ENCODE measurements at regions not wholly inside any gene's neighbourhood (a gene's known extent, or its start where the extent isn't known, plus 50 kb on each side); places are given as distances from the start of the nearest gene placed in this dataset.

DNA sequence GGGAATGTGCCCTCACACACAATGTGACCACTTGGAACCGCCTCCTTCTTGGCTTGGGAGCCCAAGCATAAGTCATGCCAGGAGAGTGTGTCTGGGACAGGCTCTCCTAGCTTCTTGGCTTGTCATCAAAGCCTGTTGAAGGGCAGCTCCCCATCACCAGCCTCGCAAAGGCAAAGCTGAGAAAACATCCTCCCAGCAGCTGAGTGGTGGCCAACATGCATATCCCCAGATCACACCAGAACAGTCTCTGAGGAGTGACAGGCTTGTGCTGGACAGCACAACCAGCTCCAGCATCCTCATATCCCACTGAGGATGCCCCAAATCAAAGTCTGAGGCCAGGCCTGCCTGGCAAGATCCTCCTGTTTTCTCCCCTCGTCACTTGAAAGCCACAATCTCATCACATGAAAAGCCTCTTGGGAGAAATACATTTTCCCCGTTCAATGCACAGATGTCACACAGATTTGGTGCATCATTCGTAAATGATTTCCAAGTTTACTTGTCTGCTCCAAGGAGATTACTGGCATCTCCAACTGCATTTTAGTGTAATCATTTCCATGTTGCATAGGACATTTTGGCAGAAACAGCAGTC lies 269.3 kb downstream of the TTC32 start:
- H3K27ac ChIP-seq (ENCODE audit: control insufficient read depth, insufficient read depth) = no peak overlapping the region
- H2AFZ ChIP-seq (ENCODE audit: control insufficient read depth, low read depth, low read length) = no peak overlapping the region
- 19% methylated on average over 5 of the region's 5 CpGs for WGBS (ENCODE audit: insufficient coverage, insufficient replicate concordance, low lambda C conversion rate, missing lambda C conversion rate)
- DNase-seq (ENCODE audit: low read depth, low spot score) (no peak), FAIRE-seq (no peak), ATAC-seq (no peak)
- no peaks in the 10 kb centered on the region for H3K79me2 ChIP-seq (ENCODE audit: control insufficient read depth, insufficient read depth, low read length)
- no peaks in the 10 kb centered on the region for H3K36me3 ChIP-seq (ENCODE audit: control insufficient read depth in 2 of 2, insufficient read depth in 2 of 2, low read length in 1 of 2)
- H3K4me3 ChIP-seq = no peak overlapping the region
- H3K4me1 ChIP-seq (ENCODE audit: control insufficient read depth, insufficient read depth, low read length) = no peaks in the 10 kb centered on the region
- no peak overlapping the region for H3K9ac ChIP-seq (ENCODE audit: control insufficient read depth, insufficient read depth, low read length)
- no TSS peak for BruUV-seq (replicated peaks)
- ChIA-PET CTCF (interaction anchor here (1.5 kb wide), 1 partner anchor 9 kb away, joined by 5 read pairs; no protein-coding TSS in a partner anchor), POLR2A (no interaction called here), RAD21 (ENCODE audit: unreplicated experiment) (no interaction called here), SMC1A (ENCODE audit: uncharacterized antibody, unreplicated experiment) (no interaction called here)
- in situ Hi-C loops (cut with MboI) (no loop called here), intact Hi-C loops (cut with micrococcal nuclease; ENCODE audit: unreplicated experiment) (no loop called here)
- H3K4me2 ChIP-seq (ENCODE audit: control insufficient read depth, insufficient read depth) = no peak overlapping the region
- no peaks in the 10 kb centered on the region for H4K20me1 ChIP-seq (ENCODE audit: control insufficient read depth, insufficient read depth)
- no peaks in the 10 kb centered on the region for H3K9me3 ChIP-seq (replicated peaks; ENCODE audit: control insufficient read depth, insufficient read depth, low read length)
- no peaks in the 10 kb centered on the region; a peak in 1 of 4 replicates for H3K27me3 ChIP-seq (replicated peaks in 1 of 2; ENCODE audit: control insufficient read depth in 2 of 2, insufficient read depth in 2 of 2, low read length in 1 of 2)
- TF ChIP-seq RBBP5 (conservative IDR thresholded peaks at IDR 0.05) (no peak), NBN (IDR thresholded peaks at IDR 0.05) (no peak), NR2C1 (IDR thresholded peaks at IDR 0.05) (no peak), STAT1 (conservative IDR thresholded peaks at IDR 0.05) (no peak), IKZF2 (IDR thresholded peaks at IDR 0.05) (no peak), ZNF24 (IDR thresholded peaks at IDR 0.05) (no peak), IKZF1 (conservative IDR thresholded peaks at IDR 0.05) (no peak), PAX8 (IDR thresholded peaks at IDR 0.05) (no peak), RAD51 (IDR thresholded peaks at IDR 0.05) (no peak), SRF (IDR thresholded peaks at IDR 0.05; ENCODE audit: low read depth in 2 of 2, low read length in 2 of 2) (no peak), ZSCAN29 (IDR thresholded peaks at IDR 0.05) (no peak), PAX5 (IDR thresholded peaks at IDR 0.05; ENCODE audit: borderline replicate concordance, low read depth, low read length) (no peak), BCL11A (IDR thresholded peaks at IDR 0.05; ENCODE audit: low read depth, low read length) (no peak), PML (IDR thresholded peaks at IDR 0.05; ENCODE audit: low read length) (no peak)
- TF ChIP-seq, protein P1, sequence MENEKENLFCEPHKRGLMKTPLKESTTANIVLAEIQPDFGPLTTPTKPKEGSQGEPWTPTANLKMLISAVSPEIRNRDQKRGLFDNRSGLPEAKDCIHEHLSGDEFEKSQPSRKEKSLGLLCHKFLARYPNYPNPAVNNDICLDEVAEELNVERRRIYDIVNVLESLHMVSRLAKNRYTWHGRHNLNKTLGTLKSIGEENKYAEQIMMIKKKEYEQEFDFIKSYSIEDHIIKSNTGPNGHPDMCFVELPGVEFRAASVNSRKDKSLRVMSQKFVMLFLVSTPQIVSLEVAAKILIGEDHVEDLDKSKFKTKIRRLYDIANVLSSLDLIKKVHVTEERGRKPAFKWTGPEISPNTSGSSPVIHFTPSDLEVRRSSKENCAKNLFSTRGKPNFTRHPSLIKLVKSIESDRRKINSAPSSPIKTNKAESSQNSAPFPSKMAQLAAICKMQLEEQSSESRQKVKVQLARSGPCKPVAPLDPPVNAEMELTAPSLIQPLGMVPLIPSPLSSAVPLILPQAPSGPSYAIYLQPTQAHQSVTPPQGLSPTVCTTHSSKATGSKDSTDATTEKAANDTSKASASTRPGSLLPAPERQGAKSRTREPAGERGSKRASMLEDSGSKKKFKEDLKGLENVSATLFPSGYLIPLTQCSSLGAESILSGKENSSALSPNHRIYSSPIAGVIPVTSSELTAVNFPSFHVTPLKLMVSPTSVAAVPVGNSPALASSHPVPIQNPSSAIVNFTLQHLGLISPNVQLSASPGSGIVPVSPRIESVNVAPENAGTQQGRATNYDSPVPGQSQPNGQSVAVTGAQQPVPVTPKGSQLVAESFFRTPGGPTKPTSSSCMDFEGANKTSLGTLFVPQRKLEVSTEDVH (IDR thresholded peaks at IDR 0.05; ENCODE audit: low read depth, partially characterized antibody) = no peak
- TF ChIP-seq, protein P2, sequence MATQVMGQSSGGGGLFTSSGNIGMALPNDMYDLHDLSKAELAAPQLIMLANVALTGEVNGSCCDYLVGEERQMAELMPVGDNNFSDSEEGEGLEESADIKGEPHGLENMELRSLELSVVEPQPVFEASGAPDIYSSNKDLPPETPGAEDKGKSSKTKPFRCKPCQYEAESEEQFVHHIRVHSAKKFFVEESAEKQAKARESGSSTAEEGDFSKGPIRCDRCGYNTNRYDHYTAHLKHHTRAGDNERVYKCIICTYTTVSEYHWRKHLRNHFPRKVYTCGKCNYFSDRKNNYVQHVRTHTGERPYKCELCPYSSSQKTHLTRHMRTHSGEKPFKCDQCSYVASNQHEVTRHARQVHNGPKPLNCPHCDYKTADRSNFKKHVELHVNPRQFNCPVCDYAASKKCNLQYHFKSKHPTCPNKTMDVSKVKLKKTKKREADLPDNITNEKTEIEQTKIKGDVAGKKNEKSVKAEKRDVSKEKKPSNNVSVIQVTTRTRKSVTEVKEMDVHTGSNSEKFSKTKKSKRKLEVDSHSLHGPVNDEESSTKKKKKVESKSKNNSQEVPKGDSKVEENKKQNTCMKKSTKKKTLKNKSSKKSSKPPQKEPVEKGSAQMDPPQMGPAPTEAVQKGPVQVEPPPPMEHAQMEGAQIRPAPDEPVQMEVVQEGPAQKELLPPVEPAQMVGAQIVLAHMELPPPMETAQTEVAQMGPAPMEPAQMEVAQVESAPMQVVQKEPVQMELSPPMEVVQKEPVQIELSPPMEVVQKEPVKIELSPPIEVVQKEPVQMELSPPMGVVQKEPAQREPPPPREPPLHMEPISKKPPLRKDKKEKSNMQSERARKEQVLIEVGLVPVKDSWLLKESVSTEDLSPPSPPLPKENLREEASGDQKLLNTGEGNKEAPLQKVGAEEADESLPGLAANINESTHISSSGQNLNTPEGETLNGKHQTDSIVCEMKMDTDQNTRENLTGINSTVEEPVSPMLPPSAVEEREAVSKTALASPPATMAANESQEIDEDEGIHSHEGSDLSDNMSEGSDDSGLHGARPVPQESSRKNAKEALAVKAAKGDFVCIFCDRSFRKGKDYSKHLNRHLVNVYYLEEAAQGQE (IDR thresholded peaks at IDR 0.05; ENCODE audit: low read depth, low read length) = no peak

Measured in GM12878 (cell line).